NCI-H2081 (cell line): ENCODE measurements at regions not wholly inside any gene's neighbourhood (a gene's known extent, or its start where the extent isn't known, plus 50 kb on each side); places are given as distances from the start of the nearest gene placed in this dataset.

Source experiments
- DNase-seq, 2 experiments: peaks; one replicate each; lab custom pipeline; 2025; lab: John Stamatoyannopoulos, UW

DNA sequence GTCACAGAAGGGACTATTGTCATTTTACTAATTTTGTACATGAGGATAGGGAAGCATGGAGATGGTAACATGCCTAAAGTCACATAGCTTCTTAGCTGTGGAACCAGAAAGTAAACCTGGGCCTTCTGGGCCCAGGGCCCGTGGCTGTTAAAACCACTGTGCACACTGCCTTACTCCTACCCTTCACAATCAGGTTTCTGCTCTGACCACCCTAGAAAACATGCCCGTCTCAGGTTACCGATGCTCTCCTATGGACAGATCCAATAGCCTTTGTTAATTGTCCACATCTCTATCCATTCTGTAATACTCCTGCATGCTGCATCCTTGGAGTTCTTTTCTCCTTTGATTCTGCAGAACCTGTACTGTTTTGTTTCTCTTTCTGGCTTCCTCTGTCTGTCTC lies 79.0 kb upstream of the TACR1 start:
- DNase-seq = no peak

DNA sequence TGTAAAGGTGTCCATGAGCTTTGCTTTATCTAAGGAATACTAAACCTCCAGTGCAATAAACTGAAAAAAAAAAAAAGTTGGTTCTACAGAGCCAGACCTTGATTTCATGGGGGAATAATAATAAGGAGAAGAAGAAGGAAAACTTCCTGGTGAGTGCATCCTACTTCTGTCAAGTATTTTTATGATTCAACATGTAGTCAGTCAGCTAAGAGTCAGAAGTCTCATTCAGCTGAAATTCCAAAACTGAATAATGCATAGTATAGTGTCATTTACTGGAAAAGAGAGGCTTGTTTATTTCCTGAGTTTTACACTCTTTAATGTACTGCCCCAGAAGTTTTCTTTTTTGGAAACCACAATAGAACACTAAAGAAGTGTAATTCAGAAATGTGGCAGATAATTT lies 77.8 kb upstream of the TACR1 start:
- DNase-seq = no peak

DNA sequence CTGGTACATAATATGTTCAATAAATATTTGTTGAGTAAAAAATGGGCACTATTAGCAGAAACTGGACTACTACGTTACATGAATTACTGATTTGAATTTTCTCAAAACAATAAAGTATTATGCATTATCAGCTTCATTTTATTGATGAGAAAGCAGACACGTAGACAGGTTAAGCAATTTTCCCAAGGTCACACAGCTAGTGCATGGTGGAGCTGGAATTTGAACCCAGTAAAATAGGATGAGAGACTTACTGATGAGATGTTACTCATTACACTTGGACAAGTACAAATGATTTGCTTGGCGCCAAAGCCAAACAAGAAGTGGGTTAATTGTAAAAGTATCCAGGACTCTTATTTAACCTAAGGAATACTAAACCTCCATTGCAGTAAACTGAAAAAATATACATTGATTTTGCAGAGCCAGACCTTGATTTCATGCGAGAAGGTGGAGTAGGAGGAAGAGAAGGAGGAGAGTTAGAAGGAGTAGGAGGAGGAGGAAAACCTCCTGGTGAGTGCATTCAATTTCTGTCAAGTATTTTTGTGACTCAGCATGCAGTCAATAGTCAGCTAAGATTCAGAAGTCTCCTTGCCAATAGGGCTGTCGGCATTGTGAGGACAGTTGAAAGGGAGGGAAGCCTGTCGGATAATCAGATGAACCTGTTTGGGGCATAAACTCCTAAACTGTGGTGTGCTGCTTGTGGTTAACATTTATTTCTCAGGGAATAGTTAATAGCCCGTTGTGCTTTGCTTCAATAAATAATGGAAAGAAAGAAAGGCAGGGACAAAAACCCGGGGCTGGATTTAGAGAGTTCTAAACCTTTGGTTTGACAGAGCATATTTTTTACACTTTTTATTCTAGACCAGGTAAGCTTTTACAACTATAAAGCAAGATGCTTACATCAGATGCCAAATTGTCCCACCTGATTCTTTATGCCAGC lies 77.0 kb upstream of the TACR1 start:
- no peak for DNase-seq

DNA sequence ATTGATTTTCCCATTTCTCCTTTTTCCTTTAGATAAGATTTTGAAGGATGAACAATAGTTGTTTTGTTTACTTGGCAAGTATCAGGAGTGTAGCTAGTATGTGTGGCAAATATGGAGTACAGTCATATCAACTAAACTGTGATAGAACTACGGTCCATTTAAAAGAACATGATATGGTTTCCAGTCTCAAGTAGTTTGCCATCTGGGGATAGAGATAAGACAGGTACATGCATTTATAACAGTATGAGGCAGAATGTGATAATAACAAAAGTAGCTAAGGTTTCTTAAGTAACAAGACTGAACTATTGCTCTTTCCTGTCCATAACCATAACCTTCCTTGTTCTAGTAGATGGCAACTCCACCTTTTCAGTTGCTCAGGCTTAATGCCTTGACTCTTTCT lies 75.6 kb upstream of the TACR1 start:
- DNase-seq = no peak

DNA sequence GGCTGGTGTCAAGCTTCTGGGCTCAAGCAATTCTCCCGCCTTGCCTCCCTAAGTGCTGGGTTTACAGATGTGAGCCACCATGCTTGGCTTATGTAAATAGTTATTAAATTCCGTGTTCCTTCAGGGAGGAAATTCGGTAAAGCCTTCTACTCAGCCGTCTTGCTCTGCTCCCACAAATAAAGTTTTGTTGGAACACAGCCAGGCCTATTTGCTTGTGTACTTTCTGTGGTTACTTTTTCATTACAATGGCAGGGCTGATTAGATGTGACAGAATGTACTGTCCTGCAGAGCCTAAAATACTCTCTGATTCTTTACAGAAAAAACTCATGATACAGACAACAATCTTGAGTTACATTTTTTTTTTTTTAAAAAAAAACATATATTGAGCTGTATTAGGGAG lies 68.8 kb upstream of the TACR1 start:
- DNase-seq = no peak

DNA sequence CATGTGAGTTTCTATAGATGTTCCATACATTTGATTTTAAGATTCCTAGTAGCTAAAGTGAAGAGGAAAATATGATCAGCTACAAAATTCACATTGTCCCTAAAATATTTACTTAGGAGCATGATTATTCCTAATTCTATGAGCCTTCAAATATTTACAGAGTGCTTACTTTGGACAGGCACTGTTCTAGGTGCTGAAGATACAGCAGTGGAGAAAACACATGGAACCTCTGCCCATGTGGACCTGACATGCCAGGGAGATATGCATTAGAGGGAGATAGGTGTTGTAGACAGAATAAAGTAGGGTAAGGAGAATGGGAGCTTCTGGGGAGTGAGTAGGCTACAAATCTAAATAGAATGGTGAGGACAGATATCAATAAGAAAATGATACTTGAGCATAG lies 62.6 kb upstream of the TACR1 start:
- no peak for DNase-seq

DNA sequence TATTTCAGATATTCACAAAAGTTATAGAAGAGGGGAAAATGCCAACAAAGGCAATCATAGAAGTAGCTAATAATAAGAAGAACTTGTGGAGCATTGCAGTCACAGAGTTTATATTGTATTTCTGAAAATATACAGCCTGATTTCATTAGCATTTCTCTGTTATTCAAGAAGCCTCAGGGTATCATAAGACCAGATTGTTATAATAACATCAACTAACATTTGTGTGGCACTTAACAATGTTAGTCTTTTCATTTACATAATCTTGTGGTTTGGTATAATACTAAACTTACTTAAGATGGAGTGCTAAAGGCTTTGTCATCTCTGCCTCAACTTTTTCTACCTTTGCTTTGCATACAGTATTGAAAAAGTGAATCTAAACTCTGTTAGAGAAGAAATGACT lies 61.6 kb upstream of the TACR1 start:
- DNase-seq = no peak

DNA sequence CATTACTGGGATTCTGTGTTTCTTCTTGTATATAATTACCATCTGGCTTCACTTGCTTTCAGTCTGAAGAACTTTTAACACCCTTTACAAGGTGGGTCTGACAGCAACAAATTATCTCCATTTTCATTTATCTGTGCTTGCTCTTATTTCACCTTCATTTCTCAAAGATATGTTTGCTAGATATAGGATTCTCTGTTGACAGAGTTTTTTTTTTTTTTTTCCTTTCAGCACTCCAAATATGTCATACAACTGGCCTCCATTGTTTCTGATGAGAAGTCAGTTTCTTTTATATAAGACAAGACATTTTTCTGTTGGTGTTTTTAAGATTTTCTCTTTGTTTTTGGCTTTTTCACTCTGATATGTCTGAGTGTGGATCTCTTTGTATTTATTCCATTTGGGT lies 59.3 kb upstream of the TACR1 start:
- DNase-seq = no peak

DNA sequence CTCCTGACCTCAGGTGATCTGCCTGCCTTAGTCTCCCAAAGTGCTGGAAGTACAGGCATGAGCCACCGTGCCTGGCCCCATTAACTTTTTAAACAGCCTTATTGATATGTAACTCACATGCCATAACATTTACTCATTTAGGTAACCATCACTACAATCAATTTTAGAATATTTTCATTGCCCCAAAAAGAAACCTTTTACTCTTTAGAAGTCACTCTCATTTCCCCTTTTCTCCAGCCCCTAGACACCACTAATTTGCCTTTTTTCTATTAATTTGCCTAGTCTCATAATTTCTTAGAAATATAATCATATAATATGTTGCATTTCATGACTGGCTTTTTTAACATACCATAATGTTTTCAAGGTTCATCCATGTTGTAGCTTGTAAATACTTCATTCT lies 57.2 kb upstream of the TACR1 start:
- no peak for DNase-seq

DNA sequence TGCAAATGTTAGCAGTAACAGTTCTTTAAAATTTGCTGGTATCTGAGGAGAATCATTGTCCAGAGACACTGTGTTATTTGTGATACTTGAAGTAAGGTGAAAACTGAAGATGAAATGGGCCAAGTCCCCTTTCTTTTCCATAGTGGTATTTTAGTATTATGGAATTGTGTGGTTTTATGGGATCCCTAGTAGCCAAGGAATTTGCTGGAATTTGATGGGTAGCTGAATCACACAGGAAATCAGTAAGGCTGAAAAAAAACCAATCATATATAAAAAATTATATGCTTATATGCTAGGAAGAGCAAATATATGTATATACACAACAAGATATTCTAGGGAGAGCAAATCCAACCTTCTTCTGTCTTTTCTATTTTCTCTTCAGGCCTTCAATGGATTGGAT lies 54.2 kb upstream of the TACR1 start:
- DNase-seq = no peak

DNA sequence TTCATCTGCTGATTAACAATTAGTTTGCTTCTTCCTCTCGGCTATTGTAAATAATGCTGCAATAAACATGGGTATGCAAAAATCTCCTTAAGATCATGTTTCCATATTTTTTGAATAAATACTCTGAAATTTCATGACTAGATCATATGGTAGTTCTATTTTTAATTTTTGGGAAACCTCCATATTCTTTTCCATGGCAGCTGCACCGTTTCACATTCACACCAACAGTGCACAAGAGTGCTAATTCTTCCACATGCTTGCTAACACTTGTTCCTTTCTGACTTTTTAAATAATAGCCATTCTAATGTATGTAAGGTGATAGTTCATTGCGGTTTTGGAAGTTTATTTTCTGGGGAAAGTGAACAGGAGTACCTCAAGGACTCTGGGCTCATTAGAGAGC lies 52.6 kb upstream of the TACR1 start:
- DNase-seq = no peak
